Stimulated activated CD4-positive, alpha-beta T cell treated with anti-CD3 and anti-CD28 coated beads, Interleukin-4, amount 100 ng/mL, for 1 hour (primary cell): ENCODE measurements at regions not wholly inside any gene's neighbourhood (a gene's known extent, or its start where the extent isn't known, plus 50 kb on each side); places are given as distances from the start of the nearest gene placed in this dataset.

Experiments used
- DNase-seq: peaks from one replicate; pipeline ENCODE4 v3.0.0-alpha.2; 2020

DNA sequence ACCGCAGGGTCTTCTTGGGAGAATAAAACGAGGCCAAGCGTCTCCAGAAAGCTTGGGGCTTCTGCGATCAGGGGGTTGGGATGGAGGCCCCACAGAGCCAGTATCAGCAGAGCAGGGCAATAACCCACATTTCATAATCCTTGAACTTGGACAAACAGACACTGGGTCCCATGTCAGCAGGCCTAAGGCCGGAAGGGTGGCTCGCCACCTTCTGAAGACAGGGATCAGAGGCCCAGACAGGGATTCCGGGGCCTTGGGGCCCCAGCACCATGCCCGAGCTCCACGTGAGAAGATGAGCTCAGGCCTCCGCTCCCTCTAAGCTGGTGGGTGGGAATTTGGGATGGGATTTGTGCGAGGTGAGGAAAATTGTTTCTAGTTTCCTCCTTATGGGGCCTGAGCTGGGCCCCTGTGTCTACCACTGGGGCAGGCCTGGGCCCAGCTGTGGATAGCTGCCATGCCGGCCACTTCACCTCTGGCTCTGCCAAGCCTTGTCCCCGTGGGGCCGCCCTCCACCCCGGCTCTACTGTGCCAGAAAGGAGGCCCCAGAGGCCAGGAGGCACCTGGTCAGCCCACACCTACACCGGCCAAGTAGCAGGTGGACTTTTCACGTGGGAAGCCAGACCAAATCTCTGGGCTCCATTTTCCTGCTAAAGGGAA, 67.2 kb upstream of the DLK1 start:
- DNase-seq = no peak

DNA sequence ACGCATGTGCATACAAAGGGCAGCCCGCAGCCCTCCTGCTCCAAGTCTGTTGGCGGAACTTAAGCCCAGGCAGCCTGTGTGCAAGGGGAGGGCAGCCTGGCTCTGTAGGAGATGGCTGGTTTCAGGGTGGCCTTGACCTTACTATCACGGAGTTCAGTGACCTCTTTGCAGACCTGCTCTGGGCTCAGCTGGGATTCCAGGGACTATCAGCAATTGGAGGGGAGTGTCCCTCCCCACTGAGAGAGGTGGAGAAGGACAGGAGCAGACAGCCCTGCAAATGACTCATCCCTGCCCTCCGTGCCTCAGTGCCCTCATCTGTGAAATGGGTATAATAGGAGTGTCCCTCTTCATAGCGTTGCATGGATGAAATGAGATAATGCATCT, 66.2 kb upstream of the DLK1 start:
- no peak for DNase-seq

- DNase-seq = no peak
These were observed 65.6 kb upstream of the DLK1 start for GRCh38 chr14:100660882-100661635.

- DNase-seq = peak; percentile 69
These were observed 63.6 kb upstream of the DLK1 start for GRCh38 chr14:100662879-100663760.

DNA sequence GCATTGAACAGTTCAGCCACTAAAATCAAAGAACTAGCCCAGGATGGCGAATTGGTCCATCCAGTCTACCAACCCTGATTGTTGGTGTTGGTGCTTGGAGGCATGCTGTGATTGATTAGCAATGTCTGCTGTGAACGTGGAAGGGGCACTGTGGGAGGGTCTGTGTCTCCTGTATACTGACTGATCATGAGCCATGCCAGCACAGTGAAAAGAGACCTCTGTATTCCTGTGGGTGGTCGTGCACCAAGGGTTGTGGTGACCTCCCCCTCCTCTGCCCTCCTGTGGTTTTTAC, 63.0 kb upstream of the DLK1 start:
- DNase-seq = no peak

DNA sequence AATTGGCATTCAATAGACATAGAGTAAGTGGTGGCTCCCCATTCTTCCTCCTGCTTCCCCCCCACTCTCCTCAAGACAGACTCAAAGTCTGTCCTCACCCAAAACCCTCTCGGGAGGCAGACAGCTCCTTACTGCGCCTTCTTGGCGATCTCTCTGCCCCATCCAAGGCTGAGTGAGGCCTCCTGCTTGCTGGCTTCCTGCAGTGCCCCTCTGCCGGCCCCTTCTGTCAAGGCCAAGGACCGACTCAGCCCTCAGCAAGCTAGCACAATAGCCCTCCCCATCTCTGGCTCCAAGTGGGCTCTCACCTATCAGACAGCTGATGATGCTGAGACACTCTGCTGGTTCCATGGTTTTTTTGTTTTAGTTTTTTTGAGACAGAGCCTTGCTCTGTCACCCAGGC, 62.5 kb upstream of the DLK1 start:
- DNase-seq = no peak

GRCh38 chr14:100664841-100665510, 61.7 kb upstream of the DLK1 start:
- no peak for DNase-seq

DNA sequence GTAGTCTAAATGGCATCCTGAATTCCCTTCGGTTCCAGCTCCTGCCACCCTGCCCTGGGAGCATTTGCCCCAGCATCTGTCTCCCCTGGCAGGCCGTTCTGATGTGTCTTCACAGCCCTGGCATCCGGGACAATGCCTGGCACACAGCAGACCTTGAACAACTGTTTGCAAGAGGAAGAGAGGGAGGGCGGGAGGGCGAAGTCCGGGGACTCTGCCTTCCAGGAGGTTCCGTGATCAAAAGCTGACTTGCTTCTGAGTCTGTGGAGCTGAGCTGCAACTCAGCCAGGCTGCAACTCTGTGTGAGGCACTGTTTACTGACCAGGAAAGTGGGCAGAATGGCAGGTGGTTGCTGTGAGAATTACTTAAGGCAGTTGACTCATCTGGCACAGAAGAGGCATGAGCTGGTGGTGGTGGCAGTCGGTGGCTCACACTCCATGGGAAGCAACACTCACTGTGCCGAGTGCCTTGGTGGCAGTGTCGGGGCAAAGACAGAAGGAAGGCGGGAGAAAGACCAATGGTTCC, 61.1 kb upstream of the DLK1 start:
- no peak for DNase-seq

DNA sequence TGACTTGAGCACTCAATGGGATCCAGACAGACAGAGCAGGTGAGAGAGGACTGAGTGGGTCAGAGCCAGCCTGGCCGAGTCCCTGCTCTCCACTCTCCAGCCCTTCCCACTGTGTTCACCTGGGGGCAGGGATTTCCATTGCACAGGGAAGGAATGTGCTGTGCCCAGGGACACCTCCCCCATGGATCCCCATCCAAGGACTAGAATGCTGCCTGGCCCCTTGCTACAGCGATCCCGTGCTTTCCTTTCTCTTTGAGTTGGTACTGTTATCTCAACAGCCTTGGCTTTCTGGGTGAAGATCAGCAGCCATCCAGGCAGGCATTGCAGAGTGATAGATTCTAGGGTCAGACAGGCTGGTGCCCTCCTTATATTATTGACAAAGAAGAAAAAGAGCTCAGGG, 60.3 kb upstream of the DLK1 start:
- DNase-seq = no peak

DNA sequence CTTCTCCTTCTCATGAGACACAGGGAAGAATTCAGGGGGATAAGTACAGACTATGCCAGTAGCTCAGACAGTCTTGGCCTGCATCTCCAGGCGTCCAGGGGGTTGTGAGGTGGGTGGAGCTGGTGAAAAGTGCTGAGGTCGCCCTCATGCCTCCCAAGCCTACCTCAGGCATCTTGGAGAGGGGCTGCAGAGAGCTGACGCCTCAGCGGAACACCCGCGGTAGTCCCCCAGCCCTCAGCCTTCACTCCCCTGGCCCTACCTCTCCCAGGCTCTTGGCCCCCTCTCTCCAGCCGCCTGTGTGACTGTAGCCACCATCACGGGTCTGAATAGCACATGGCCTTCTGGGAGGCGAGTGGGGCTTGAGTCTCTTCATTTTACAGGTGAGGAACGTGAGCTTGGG, 59.8 kb upstream of the DLK1 start:
- DNase-seq = no peak

DNA sequence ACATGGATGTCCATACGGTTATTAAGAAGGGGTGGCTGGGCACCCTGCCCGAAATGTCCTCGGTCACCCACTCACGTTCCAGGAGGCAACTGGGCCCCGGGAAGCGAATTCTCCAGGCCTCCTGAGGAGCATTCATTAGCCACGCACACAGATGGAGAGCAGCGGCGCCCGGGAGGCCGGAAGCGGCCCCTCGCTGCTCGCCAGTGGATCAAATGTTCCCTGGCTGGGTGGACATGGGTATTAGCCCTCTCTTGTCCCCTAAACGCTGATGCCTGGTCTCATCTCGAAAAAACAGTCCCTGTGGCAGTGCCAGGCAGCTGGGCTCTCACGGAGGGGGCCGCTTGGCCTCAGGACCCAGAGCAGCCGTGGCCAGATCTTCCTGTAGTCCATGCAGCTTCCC, 59.0 kb upstream of the DLK1 start:
- DNase-seq = no peak

DNA sequence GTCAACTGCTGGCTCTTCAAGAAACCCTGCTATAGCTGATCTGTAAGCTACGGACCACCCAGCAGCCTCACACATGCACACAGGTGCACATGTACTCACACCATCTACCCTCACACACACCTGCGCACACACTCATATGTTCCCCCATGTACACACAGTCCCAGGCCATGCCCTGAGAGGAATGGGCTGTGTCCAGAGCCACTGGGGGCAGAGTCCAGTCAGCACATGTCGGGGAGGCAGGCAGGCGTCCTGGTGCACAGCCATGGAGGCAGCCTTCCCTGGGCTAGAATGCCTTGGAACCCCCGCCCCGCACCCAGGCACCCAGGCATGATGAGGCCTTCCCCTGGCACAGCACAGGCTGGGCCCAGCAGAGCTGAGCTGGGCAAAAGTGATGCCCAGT, 58.3 kb upstream of the DLK1 start:
- no peak for DNase-seq

DNA sequence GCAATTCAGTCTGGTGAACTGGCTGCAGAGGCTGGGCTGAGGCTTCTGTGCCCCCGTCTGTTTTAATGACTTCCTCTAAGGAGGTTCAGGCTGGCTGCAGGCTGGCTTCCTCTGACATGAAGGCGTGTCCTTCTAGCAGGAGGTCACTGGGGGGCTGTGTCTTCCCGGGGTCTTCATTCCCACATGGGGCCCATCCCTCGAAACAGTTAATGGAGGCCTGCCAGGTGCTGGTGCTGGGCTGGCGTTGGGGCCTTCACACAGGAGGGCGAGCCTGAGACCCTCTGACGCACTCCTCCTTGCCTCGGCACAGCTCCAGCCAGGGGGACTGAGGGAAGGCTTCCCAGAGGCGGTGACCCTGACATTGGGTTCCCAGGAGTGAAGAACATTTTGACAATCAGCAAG, 57.7 kb upstream of the DLK1 start:
- no peak for DNase-seq

DNA sequence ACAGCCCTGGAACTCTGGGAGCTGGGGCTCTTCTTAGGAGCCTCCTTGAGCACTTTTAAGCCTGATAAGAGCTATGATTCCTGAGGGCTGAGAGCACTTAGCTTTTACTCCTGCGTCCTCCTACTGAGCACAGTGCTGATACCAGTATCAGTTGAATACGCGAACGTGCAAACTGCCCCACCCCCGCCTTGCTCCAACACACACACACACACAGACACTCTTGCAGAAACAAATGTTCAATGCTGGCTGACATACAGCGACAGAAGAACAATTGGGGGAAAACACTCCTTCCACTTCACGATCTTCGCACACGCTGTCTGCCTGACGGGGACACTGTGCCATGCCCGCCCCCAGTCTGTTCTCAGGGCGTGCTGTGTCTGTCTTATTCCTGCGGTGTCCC, 57.2 kb upstream of the DLK1 start:
- no peak for DNase-seq

DNA sequence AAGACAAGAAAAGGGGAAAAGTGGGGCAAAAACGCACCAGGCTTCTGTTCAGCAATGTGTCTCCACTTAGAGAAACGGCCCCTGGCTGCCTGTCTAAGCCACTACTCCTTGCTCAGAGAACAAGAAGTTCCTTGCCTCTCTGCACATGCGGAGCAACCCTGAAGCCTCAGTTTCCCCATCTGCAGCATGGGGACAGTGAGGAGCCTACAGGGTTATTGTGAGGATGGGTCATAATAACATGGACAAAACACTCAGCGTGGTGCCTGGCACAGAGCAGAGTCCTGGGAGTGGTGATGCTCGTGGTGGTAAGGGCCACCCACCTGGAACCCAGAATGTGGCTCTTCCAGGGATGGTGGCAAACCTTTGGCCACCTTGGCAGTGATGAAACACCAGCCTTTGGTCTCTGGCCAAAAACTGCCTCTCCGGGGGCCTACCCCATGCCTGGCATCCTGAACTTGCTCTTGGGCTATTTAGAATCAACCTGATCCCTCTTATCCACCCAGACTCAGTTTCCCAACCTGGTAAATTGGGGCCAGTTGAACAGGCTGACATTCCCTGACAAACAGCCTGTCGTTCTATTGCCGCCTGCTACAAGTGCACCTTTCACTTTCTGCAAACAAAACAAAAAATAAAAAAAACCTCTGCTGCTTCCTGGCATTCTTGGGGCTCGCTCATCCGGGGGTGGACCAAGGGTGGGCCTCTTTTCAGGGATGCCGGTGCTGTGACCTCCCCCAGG, 56.5 kb upstream of the DLK1 start:
- no peak for DNase-seq

GRCh38 chr14:100670753-100671049, 56.0 kb upstream of the DLK1 start:
- DNase-seq = no peak

GRCh38 chr14:100671386-100671901, 55.2 kb upstream of the DLK1 start:
- DNase-seq = no peak

GRCh38 chr14:100671906-100672305, 54.8 kb upstream of the DLK1 start:
- DNase-seq = no peak

- no peak for DNase-seq
These were observed 53.4 kb upstream of the DLK1 start for GRCh38 chr14:100673085-100673806.

- no peak for DNase-seq
These were observed 52.9 kb upstream of the DLK1 start for GRCh38 chr14:100673807-100674154.

DNA sequence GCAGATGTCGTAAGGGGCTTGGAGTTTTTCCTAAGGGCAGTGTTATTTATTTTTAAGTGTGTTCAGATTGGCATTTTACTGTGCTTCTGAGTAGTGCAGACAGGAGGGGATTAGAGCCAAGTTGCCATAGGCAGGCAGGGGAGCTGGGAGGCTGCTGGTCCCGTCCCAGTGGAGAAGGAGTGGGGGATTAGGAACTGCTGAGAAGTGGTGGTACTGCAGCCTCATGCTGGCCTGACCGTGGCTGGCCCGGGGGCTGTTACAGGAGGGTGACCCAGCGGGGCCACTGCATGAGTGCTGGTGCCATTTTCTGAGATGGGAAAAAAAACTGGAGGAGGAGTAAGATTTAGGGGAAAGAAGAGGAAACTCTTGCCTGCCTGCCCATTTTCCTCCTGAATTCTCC, 52.3 kb upstream of the DLK1 start:
- DNase-seq = no peak
